ENCODE measurements at regions not wholly inside any gene's neighbourhood (a gene's known extent, or its start where the extent isn't known, plus 50 kb on each side); places are given as distances from the start of the nearest gene placed in this dataset.
A peak's percentile ranks its signal among the peaks of the same experiment; 100 is the strongest.

DNA sequence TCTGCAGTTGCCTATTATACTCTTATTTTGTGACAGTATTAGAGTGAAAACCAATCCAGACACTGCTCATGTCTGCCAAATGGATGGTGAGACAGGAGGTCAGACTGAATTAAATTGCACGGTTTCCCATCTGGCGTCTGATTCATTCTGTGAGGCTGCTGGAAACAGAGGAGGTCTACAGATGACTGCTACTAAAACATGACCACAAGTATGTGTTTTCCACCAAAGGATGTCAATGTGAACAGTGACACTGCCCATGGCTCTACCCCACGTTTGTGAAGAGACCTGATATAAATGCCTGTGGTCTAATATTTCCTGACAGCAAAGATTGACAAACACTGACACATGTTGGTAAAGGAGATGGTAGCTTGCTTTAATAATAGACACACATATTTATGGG, 104.3 kb upstream of the ST6GAL2 start:
- in situ Hi-C loops (cut with HindIII; ENCODE audit: low pct_unique_long_range_greater_than_20kb, low sequenced_read_pairs), result no loop called here
- no peak for TF ChIP-seq JUND (IDR thresholded peaks at IDR 0.05; ENCODE audit: low read depth)
- DNase-seq (ENCODE audit: low read depth in 1 of 2, low spot score in 1 of 2), result no peak

DNA sequence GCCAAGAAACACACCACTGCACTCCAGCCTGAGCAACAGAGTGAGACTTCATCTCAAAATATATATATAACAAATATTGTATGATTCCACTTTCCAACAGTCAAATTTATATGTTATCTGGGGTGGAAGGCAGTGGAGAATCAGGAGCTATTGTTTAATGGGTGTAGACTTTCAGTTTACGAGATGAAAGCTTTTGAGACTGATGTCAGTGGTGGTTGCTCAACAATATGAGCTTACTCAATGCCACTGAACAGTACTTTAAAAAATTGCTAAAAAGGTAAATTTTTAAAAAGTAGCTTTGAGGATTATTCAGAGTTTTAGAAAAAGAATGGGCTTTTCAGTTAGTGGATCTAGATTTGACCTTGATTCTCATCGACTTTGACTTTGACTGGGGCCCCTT, 105.9 kb upstream of the ST6GAL2 start:
- DNase-seq (ENCODE audit: low read depth in 1 of 2, low spot score in 1 of 2), result no peak
- TF ChIP-seq JUND (IDR thresholded peaks at IDR 0.05; ENCODE audit: low read depth), result no peak
- in situ Hi-C loops (cut with HindIII; ENCODE audit: low pct_unique_long_range_greater_than_20kb, low sequenced_read_pairs), result no loop called here

DNA sequence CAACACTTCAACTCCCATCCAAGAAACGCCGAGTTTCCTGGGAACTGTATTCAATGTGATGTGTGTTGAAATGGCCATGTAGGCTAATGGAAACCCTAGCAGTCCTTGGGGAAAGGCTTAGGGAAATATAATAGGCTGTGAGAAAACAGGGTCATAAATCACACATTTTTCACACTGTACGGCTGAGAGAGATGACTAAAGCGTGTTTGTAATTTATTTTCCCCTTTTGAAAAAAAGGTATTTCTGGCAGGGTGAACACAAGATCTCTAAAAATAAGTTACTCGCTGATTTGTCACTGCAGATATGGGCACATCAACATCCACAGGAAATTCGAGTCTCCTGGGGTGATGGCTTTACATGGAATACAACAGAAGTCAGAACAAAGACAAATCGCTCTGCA, 109.6 kb upstream of the ST6GAL2 start:
- in situ Hi-C loops (cut with HindIII; ENCODE audit: low pct_unique_long_range_greater_than_20kb, low sequenced_read_pairs), result no loop called here
- TF ChIP-seq JUND (IDR thresholded peaks at IDR 0.05; ENCODE audit: low read depth), result no peak
- DNase-seq (ENCODE audit: low read depth in 1 of 2, low spot score in 1 of 2), result no peak

DNA sequence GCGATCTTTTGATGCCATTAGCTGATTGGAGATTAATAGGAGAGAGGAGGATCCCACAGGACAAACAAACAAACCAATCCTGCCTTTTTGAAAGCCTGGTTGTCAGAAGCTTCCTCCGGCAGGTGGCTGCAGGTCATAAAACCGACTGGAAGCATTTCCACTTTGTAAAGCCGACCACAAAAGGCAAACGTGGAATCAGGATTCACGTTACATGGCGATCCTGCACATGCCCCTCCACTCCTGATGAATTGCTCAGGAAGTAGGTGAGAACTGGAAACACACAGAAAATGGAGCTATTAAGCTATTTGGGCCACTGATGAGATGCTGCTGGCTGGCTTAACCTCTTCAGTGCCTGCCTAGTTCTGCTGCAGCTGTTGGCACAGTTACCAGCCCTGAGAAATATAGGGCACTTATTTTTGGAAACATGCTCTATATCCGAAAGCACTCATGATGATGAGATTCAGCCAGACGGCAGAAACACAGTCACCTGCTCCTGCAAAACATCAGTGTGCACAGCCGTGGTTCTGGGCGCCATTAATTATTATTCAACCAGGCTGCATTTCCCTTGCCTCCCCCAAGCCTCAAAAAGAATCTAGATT, 110.3 kb upstream of the ST6GAL2 start:
- DNase-seq (ENCODE audit: low read depth in 1 of 2, low spot score in 1 of 2), result no peak
- in situ Hi-C loops (cut with HindIII; ENCODE audit: low pct_unique_long_range_greater_than_20kb, low sequenced_read_pairs), result no loop called here
- TF ChIP-seq JUND (IDR thresholded peaks at IDR 0.05; ENCODE audit: low read depth), result no peak

DNA sequence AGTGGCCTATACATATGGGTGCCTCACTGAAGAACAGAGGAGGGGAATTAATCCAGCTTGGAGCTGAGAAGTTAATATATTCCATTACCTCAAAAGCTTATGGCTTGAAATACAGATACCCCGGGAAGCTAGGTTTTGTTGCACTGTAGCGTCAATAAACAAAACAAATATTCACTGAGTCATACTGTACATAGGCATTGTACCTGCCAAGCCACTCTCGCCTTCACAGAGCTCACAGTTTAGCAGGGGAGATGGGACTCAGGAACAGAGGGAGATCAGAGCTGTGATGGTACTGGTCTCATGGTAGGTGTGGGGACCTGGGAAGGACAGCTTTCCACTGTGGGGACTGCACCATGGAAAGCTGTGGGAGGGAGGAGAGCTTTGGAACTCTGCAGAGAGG, 111.2 kb upstream of the ST6GAL2 start:
- no peak for TF ChIP-seq JUND (IDR thresholded peaks at IDR 0.05; ENCODE audit: low read depth)
- in situ Hi-C loops (cut with HindIII; ENCODE audit: low pct_unique_long_range_greater_than_20kb, low sequenced_read_pairs), result no loop called here
- DNase-seq (ENCODE audit: low read depth in 1 of 2, low spot score in 1 of 2), result peak in 1 of 2 experiments; percentile 3

DNA sequence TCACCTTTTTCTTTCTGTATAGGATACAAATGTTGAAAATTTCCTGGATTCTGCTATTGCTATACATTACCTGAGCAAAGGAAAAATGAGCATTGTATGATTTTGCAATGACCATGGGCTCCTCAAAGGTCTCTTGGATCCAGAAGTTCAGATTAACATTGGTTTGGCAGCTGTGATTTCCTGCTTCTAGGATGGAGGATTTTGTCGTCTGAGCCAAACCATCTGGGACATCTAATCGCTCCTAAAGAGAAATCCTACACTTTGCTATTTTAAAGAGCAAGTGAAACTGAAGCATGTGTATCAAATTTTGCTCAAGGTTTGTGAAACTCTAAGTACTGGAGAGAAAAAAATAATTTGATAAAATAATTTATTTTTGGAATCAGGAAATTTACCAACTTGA, 115.1 kb upstream of the ST6GAL2 start:
- in situ Hi-C loops (cut with HindIII; ENCODE audit: low pct_unique_long_range_greater_than_20kb, low sequenced_read_pairs), result no loop called here
- no peak for DNase-seq (ENCODE audit: low read depth in 1 of 2, low spot score in 1 of 2)
- TF ChIP-seq JUND (IDR thresholded peaks at IDR 0.05; ENCODE audit: low read depth), result no peak

DNA sequence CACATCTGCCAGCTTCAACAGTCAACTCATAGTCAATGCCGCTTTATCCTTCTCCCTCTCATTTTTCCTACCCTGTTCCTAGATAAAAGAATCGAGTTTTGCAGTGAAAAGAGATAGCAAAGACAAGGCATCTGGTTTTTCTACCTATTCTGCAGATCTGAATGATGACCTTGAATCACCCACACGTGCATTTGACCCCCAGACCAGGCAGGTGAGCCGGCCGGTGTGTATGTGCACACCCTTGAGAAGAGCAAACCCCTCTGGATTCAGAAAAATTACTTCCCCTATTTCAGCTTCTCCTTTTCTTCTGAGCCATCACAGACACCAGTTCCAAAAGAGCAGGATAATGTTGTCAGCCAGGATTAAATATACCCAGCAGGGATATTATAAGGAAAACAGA, 115.6 kb upstream of the ST6GAL2 start:
- in situ Hi-C loops (cut with HindIII; ENCODE audit: low pct_unique_long_range_greater_than_20kb, low sequenced_read_pairs), result no loop called here
- TF ChIP-seq JUND (IDR thresholded peaks at IDR 0.05; ENCODE audit: low read depth), result no peak
- no peak for DNase-seq (ENCODE audit: low read depth in 1 of 2, low spot score in 1 of 2)

DNA sequence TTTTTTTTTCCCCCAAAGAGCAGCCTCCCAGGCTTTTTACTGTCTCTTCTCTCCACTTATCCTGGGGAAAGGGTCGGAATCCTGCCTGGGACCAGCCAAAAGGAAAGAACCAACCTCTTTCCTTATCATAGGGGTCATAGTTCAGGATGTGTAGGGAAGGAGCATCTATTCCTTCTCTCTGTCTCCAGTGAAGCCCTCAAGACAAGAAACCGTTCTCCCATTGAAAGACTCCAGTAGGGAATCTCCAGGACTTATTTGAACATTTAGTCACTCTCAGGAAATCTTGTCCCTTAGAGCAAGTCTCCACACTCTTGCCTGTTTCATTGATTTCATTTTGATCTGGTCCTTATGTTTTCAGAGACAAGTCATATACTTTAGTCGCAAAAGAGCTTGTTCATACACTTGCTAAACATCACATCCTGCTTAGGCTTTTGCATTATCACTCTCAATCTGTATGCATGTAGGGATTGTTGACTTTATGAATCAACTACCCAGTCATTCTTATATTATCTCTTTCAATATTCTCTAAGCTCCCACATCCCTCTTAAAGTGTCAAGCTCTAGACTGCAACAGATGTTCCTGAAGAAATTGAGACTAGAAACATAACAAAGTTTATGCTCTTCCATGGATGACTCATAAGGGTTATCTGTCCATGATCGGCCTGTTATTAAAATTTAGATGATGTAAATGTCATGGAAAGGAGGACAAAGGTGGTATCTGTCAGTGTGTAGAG, 116.2 kb upstream of the ST6GAL2 start:
- in situ Hi-C loops (cut with HindIII; ENCODE audit: low pct_unique_long_range_greater_than_20kb, low sequenced_read_pairs), result no loop called here
- no peak for TF ChIP-seq JUND (IDR thresholded peaks at IDR 0.05; ENCODE audit: low read depth)
- DNase-seq (ENCODE audit: low read depth in 1 of 2, low spot score in 1 of 2), result no peak

DNA sequence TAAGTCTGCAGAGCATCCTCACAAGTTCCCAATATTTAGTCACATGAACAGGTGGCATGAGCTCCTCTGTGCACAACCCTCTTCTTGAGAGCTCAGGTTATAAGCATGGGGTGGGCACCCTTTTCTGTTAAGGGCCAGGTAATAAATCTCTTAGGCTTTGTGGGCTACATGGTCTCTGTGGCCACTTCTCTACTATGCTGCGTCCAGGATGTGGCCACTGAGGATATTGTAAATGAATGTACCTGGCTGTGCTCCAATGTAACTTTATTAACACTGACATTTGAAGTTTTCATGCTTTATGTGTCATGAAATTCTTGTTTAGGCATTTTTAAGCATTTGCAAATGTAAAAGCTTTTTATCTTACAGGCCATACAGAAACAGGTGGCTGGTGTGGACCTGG, 116.8 kb upstream of the ST6GAL2 start:
- DNase-seq (ENCODE audit: low read depth in 1 of 2, low spot score in 1 of 2), result no peak
- in situ Hi-C loops (cut with HindIII; ENCODE audit: low pct_unique_long_range_greater_than_20kb, low sequenced_read_pairs), result no loop called here
- no peak for TF ChIP-seq JUND (IDR thresholded peaks at IDR 0.05; ENCODE audit: low read depth)

DNA sequence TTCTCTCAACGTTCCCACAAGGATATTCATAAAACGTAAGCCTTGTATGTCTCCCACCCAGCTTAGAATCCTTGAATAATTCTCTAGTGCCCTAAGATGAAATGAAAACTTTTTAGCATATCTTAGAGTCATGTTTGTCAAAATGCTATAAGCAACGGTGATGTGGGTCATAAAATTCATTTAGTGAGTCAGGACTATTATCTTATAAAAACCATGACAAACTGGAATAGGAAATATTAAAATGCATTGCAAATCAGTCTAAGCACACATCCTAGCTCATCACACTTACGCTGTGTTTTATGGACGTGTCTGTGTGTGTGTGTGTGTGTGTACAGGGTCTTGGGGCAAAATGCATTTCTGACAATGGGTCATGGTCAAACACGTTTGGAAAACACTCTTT, 119.9 kb upstream of the ST6GAL2 start:
- TF ChIP-seq JUND (IDR thresholded peaks at IDR 0.05; ENCODE audit: low read depth), result no peak
- DNase-seq (ENCODE audit: low read depth in 1 of 2, low spot score in 1 of 2), result no peak
- in situ Hi-C loops (cut with HindIII; ENCODE audit: low pct_unique_long_range_greater_than_20kb, low sequenced_read_pairs), result no loop called here

DNA sequence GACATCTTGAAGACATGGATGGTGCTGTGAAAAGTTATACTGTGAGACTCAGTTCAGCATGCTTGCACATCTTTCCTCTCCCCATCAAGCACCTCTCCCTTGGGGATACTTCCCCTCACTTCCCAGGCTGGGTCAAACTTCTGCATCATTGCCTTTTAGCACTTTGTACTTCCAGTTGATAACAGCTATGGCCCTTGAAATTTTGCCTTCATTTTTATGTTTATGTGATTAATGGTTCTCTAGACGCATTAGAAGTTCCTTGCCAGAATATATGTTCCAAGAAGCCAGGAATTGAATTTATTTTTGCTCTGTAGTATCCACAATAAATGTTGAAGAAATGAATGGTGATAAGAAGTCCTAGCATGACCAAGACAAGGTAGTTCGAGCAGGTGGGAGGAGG, 120.9 kb upstream of the ST6GAL2 start:
- in situ Hi-C loops (cut with HindIII; ENCODE audit: low pct_unique_long_range_greater_than_20kb, low sequenced_read_pairs), result no loop called here
- no peak for DNase-seq (ENCODE audit: low read depth in 1 of 2, low spot score in 1 of 2)
- TF ChIP-seq JUND (IDR thresholded peaks at IDR 0.05; ENCODE audit: low read depth), result no peak

DNA sequence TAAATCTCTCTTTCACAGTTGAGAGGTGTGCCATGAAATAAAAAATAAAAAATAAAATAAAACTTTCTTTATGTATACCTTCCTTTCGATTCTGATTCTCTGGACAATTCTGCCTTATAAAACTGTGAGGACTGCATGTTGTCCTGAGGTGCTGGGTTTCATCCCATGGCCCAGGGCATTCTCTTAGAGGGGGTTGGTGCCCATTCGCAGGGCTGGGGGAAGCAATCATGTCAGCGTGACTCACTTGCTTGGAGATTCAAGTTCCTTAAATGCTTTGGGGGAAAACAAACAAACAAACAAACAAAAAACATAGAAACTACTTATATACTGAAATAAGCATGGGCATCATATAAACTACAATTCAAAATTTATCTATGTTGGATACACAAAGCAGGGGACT, 122.0 kb upstream of the ST6GAL2 start:
- in situ Hi-C loops (cut with HindIII; ENCODE audit: low pct_unique_long_range_greater_than_20kb, low sequenced_read_pairs), result no loop called here
- no peak for TF ChIP-seq JUND (IDR thresholded peaks at IDR 0.05; ENCODE audit: low read depth)
- no peak for DNase-seq (ENCODE audit: low read depth in 1 of 2, low spot score in 1 of 2)

DNA sequence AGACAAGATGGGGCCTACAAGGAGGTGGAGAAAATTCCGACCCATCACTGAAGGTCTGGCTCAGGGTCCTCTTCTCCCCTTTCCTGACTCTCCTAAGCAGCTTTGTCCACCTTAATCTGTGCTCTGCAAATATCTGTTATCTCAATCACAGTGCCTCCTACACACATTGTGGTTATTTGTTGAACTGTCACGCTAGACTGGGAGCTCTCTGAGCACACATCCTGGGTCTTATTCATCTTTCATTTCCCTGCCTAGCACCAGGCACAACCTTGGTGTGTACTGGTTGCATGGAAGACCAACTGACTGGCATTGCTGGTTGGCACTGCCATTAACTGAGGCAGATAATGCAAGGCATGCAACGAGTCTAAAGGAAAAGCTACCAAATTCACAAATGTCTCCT, 122.9 kb upstream of the ST6GAL2 start:
- no peak for TF ChIP-seq JUND (IDR thresholded peaks at IDR 0.05; ENCODE audit: low read depth)
- in situ Hi-C loops (cut with HindIII; ENCODE audit: low pct_unique_long_range_greater_than_20kb, low sequenced_read_pairs), result no loop called here
- no peak for DNase-seq (ENCODE audit: low read depth in 1 of 2, low spot score in 1 of 2)

DNA sequence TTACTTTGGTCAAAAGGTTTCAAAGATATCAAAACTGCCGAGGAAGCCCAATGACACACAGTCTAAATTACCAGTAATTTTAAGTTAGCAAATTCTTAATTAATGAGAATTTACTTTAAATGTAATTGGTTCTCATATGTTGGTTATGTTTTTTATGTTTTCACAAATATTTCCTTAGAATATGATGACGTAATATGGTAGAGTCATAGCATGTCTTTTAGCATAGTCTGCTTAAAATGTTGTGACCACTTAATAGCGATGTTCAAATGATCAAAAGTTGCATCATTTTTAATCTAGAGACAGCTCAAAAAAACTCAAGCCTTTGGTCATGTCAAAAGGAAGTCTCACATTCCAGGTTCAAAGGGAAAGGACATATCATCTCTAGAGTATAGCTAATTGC, 123.3 kb upstream of the ST6GAL2 start:
- in situ Hi-C loops (cut with HindIII; ENCODE audit: low pct_unique_long_range_greater_than_20kb, low sequenced_read_pairs), result no loop called here
- TF ChIP-seq JUND (IDR thresholded peaks at IDR 0.05; ENCODE audit: low read depth), result no peak
- DNase-seq (ENCODE audit: low read depth in 1 of 2, low spot score in 1 of 2), result no peak
